H1 (cell line): ENCODE measurements at regions not wholly inside any gene's neighbourhood (a gene's known extent, or its start where the extent isn't known, plus 50 kb on each side); places are given as distances from the start of the nearest gene placed in this dataset.

Experiments used
- CTCF ChIA-PET: fragments of 300-600 bp; sonication (Branson Sonifier 250); formaldehyde crosslinking; loops from one replicate; lab custom pipeline; 2021; ENCODE audit not compliant: partially characterized antibody; lab: Charles Lee
- POLR2A ChIA-PET: fragments of 300-600 bp; sonication (Branson Sonifier 250); formaldehyde crosslinking; loops from one replicate; lab custom pipeline; 2021; ENCODE audit warnings: inconsistent platforms; ENCODE audit not compliant: partially characterized antibody; lab: Charles Lee
- DNase-seq, 2 experiments: peaks; one replicate each; pipeline versions ENCODE4 v3.0.0 to v3.0.0-alpha.2; 2010 to 2022; ENCODE audit warnings: low spot score in 2 of 2, low read depth in 1 of 2, mixed read lengths in 1 of 2
- FAIRE-seq: peaks from 2 replicates; lab custom pipeline; 2011; peaks lifted over from hg19 to GRCh38; lab: Jason Lieb, UNC
- H2AFZ ChIP-seq: 2 replicates; pipeline ENCODE4 v1.8.1; 2012; ENCODE audit warnings: low read length, inconsistent platforms
- H2AK5ac ChIP-seq: 2 replicates; pipeline ENCODE4 v1.6.1; 2013; ENCODE audit warnings: low read depth, low read length
- H2BK120ac ChIP-seq: replicated peaks from 2 replicates; pipeline ENCODE3; 2013; ENCODE audit warnings: low read depth, low read length, inconsistent platforms
- H2BK12ac ChIP-seq: 2 replicates; pipeline ENCODE4 v1.6.1; 2013; ENCODE audit warnings: low read depth, low read length
- H2BK15ac ChIP-seq: 2 replicates; pipeline ENCODE4 v1.6.1; 2013; ENCODE audit warnings: low read length
- H2BK20ac ChIP-seq: 2 replicates; pipeline ENCODE4 v1.6.1; 2013; ENCODE audit warnings: low read length
- H2BK5ac ChIP-seq: 2 replicates; pipeline ENCODE4 v1.6.1; 2013; ENCODE audit warnings: low read depth, low read length
- H3K14ac ChIP-seq: 2 replicates; pipeline ENCODE4 v1.6.1; 2013; ENCODE audit warnings: inconsistent platforms; ENCODE audit not compliant: insufficient read length
- H3K18ac ChIP-seq: 2 replicates; pipeline ENCODE4 v1.6.1; 2013; ENCODE audit warnings: low read length; ENCODE audit errors: extremely low read depth
- H3K23ac ChIP-seq: 2 replicates; pipeline ENCODE4 v1.6.1; 2013; ENCODE audit warnings: inconsistent platforms; ENCODE audit not compliant: insufficient read length
- H3K23me2 ChIP-seq: 2 replicates; pipeline ENCODE4 v1.6.1; 2013; ENCODE audit warnings: low read depth, low read length
- H3K27ac ChIP-seq: 2 replicates; pipeline ENCODE4 v1.6.1; 2011; ENCODE audit warnings: low read depth, low read length, inconsistent platforms
- H3K27me3 ChIP-seq, 4 experiments: replicated peaks in 1 of 4; 1 replicate in 1 of 4; 2 replicates in 3 of 4; pipeline versions ENCODE4 v1.6.1 to v1.8.1; 2011 to 2013; ENCODE audit warnings: low read length in 3 of 4, mild to moderate bottlenecking in 3 of 4, inconsistent platforms in 2 of 4, mixed read lengths in 2 of 4, moderate library complexity in 1 of 4; ENCODE audit not compliant: control insufficient read depth in 3 of 4, insufficient read depth in 3 of 4; ENCODE audit errors: extremely low read depth in 1 of 4
- H3K36me3 ChIP-seq, 4 experiments: 2 replicates each; pipeline versions ENCODE4 v1.6.1 to v1.8.1; 2011 to 2013; ENCODE audit warnings: mild to moderate bottlenecking in 4 of 4, low read length in 3 of 4, moderate library complexity in 2 of 4, control low read depth in 1 of 4, inconsistent platforms in 1 of 4; ENCODE audit not compliant: insufficient read depth in 4 of 4, control insufficient read depth in 2 of 4
- H3K4ac ChIP-seq: replicated peaks from 2 replicates; pipeline ENCODE3; 2013; ENCODE audit warnings: low read length, low read depth, mixed read lengths, inconsistent platforms; ENCODE audit not compliant: insufficient read length
- H3K4me1 ChIP-seq, 4 experiments: replicated peaks in 1 of 4; 1 replicate in 1 of 4; 2 replicates in 3 of 4; pipeline versions ENCODE4 v1.6.1 to v1.8.1; 2011 to 2013; ENCODE audit warnings: low read length in 3 of 4, inconsistent platforms in 2 of 4, mixed read lengths in 1 of 4; ENCODE audit not compliant: insufficient read depth in 4 of 4, control insufficient read depth in 3 of 4
- H3K4me2 ChIP-seq, 2 experiments: 2 replicates each; pipeline versions ENCODE4 v1.6.1 to v1.8.1; 2011 to 2013; ENCODE audit warnings: low read depth in 2 of 2, low read length in 2 of 2, control low read depth in 1 of 2, inconsistent platforms in 1 of 2, mild to moderate bottlenecking in 1 of 2; ENCODE audit not compliant: insufficient read depth in 1 of 2
- H3K4me3 ChIP-seq, 4 experiments: fragments of 200-600, 300-600 bp in 1 of 4; sonication (generic), shearing (Covaris generic), sonication (Bioruptor Twin) in 1 of 4; 2 replicates each; pipeline versions ENCODE4 v1.5.1 to v1.8.1; 2011 to 2016; ENCODE audit warnings: low read length in 4 of 4, low read depth in 3 of 4, control low read depth in 2 of 4, inconsistent platforms in 2 of 4, mild to moderate bottlenecking in 2 of 4, mixed read lengths in 1 of 4, moderate library complexity in 1 of 4; ENCODE audit not compliant: insufficient read depth in 2 of 4; ENCODE audit errors: extremely low read depth in 1 of 4
- H3K56ac ChIP-seq: replicated peaks from 2 replicates; pipeline ENCODE3; 2013; ENCODE audit warnings: low read depth, mild to moderate bottlenecking, mixed read lengths, low read length, inconsistent platforms; ENCODE audit not compliant: insufficient read length
- H3K79me1 ChIP-seq: 2 replicates; pipeline ENCODE4 v1.6.1; 2013; ENCODE audit warnings: low read depth, low read length, control low read depth
- H3K79me2 ChIP-seq, 2 experiments: 2 replicates each; pipeline versions ENCODE4 v1.6.1 to v1.8.1; 2012 to 2013; ENCODE audit warnings: low read length in 2 of 2, mild to moderate bottlenecking in 2 of 2, inconsistent platforms in 1 of 2; ENCODE audit not compliant: insufficient read depth in 2 of 2, control insufficient read depth in 1 of 2
- H3K9ac ChIP-seq, 4 experiments: replicated peaks in 1 of 4; 1 replicate in 1 of 4; 2 replicates in 3 of 4; pipeline versions ENCODE4 v1.6.1 to v1.8.1; 2011 to 2013; ENCODE audit warnings: low read depth in 3 of 4, low read length in 3 of 4, control low read depth in 2 of 4, mild to moderate bottlenecking in 2 of 4, moderate library complexity in 2 of 4, inconsistent platforms in 1 of 4; ENCODE audit errors: extremely low read depth in 1 of 4
- H3K9me3 ChIP-seq, 2 experiments: 2 replicates each; pipeline versions ENCODE4 v1.6.1 to v1.8.1; 2012 to 2013; ENCODE audit warnings: mild to moderate bottlenecking in 2 of 2, moderate library complexity in 2 of 2, control low read depth in 1 of 2, inconsistent platforms in 1 of 2, low read depth in 1 of 2, low read length in 1 of 2, mixed read lengths in 1 of 2; ENCODE audit not compliant: insufficient read depth in 2 of 2
- H4K20me1 ChIP-seq, 2 experiments: replicated peaks in 1 of 2; 2 replicates each; pipeline versions ENCODE3 to v1.8.1; 2011 to 2013; ENCODE audit warnings: inconsistent platforms in 2 of 2, low read length in 2 of 2, mild to moderate bottlenecking in 1 of 2; ENCODE audit not compliant: insufficient read depth in 2 of 2, control insufficient read depth in 1 of 2
- H4K5ac ChIP-seq: 2 replicates; pipeline ENCODE4 v1.6.1; 2013; ENCODE audit warnings: low read length, low read depth, mixed read lengths, inconsistent platforms; ENCODE audit not compliant: insufficient read length
- H4K8ac ChIP-seq: 2 replicates; pipeline ENCODE4 v1.8.0; 2013; ENCODE audit warnings: mild to moderate bottlenecking, moderate library complexity, low read length, inconsistent platforms; ENCODE audit not compliant: insufficient read depth; ENCODE audit errors: extremely low read depth
- H4K91ac ChIP-seq: replicated peaks from 2 replicates; pipeline ENCODE3; 2013; ENCODE audit warnings: low read length, mixed read lengths, inconsistent platforms; ENCODE audit not compliant: insufficient read length
- HDAC2 ChIP-seq, 2 experiments: fragments of 300-600 bp in 1 of 2; sonication (generic) in 1 of 2; IDR thresholded peaks; 2 replicates each; pipeline ENCODE4 v1.6.1; 2011 to 2012; ENCODE audit warnings: low read depth in 2 of 2, low read length in 2 of 2, mild to moderate bottlenecking in 2 of 2, moderate library complexity in 2 of 2, borderline replicate concordance in 1 of 2, inconsistent platforms in 1 of 2
- NANOG ChIP-seq: IDR thresholded peaks from 2 replicates; pipeline ENCODE4 v1.6.1; 2011; ENCODE audit warnings: low read length, low read depth, mild to moderate bottlenecking, inconsistent platforms; ENCODE audit not compliant: insufficient read depth, poor library complexity, severe bottlenecking
- PHF8 ChIP-seq: fragments of 200-600 bp; sonication (generic); conservative IDR thresholded peaks from 2 replicates; pipeline ENCODE4 v1.7.1; 2012; ENCODE audit warnings: low read depth, mild to moderate bottlenecking, inconsistent platforms, low read length, moderate library complexity
- POU5F1 ChIP-seq: IDR thresholded peaks from 2 replicates; pipeline ENCODE4 v1.6.1; 2011; ENCODE audit warnings: low read depth, mild to moderate bottlenecking, low read length, moderate library complexity
- SIRT6 ChIP-seq: IDR thresholded peaks from one replicate; pipeline ENCODE4 v1.7.1; 2012; ENCODE audit warnings: low read length, inconsistent platforms
- ZNF274 ChIP-seq: IDR thresholded peaks from 2 replicates; pipeline ENCODE4 v1.7.0; 2012; ENCODE audit warnings: low read length, borderline replicate concordance; ENCODE audit errors: extremely low read depth
- WGBS, 2 experiments: shearing (Covaris generic) in 1 of 2; methylation state at CpG; one replicate each; pipeline versions ENCODE4 v1.1.6 to v1.1.7; 2013 to 2015; ENCODE audit warnings: low lambda C conversion rate in 2 of 2, mixed read lengths in 2 of 2, inconsistent platforms in 1 of 2, low coverage in 1 of 2, missing lambda C conversion rate in 1 of 2; ENCODE audit not compliant: insufficient replicate concordance in 2 of 2, insufficient coverage in 1 of 2, insufficient read length in 1 of 2; ENCODE audit errors: extremely low coverage in 1 of 2, missing lambda C conversion rate in 1 of 2; 5-methylcytosine and 5-hydroxymethylcytosine counted together

- DNase-seq: no peak
- H2BK120ac ChIP-seq: no peak overlapping the region
Measured at GRCh38 chr6:22896696-22897095, 327.3 kb downstream of the HDGFL1 start.

More at GRCh38 chr6:22896696-22897095, 327.3 kb downstream of the HDGFL1 start:
- no peak overlapping the region for H3K18ac ChIP-seq
- no peak overlapping the region for H2BK15ac ChIP-seq
- H3K27ac ChIP-seq: no peak overlapping the region
- H3K23ac ChIP-seq: no peak overlapping the region
- no peak overlapping the region for H2AK5ac ChIP-seq
- H3K14ac ChIP-seq: no peak overlapping the region
- peak; percentile 92 for FAIRE-seq
- no peak overlapping the region for H2BK12ac ChIP-seq
- no peak overlapping the region for H3K56ac ChIP-seq
- no peak overlapping the region for H4K5ac ChIP-seq
- peaks cover 0 to 1% (median 0%) of the 10 kb centered on the region in 4 experiments; a peak in 1 of 7 replicates for H3K27me3 ChIP-seq
- H3K4ac ChIP-seq: no peak overlapping the region
- CTCF ChIA-PET: interaction anchor here (1.0 kb wide), 1 partner anchor 10 kb away, joined by 3 read pairs; no protein-coding TSS in a partner anchor
- 71% methylated on average over 3 of the region's 3 CpGs; no CpG with 5 or more reads in 1 of the 2 experiments for WGBS, 2 experiments
- H3K4me3 ChIP-seq: no peak overlapping the region
- H2AFZ ChIP-seq: no peak overlapping the region
- TF ChIP-seq ZNF274 (no peak), POU5F1 (peak; percentile 69; the same call in 1 of the 2 replicates), NANOG (peak; percentile 59), PHF8 (no peak), HDAC2 (IDR thresholded peaks at IDR 0.05; ENCODE audit: borderline replicate concordance in 1 of 2, low read depth in 2 of 2, low read length in 2 of 2) (no peak), SIRT6 (no peak)
- H2BK20ac ChIP-seq: 0 out of 2 replicates have a peak overlapping the region, but pooled peaks have one; percentile 10
- H3K23me2 ChIP-seq: no peaks in the 10 kb centered on the region
- H3K9ac ChIP-seq: no peak overlapping the region
- no peaks in the 10 kb centered on the region for H4K20me1 ChIP-seq
- no peak overlapping the region for H4K91ac ChIP-seq
- H3K79me1 ChIP-seq: no peaks in the 10 kb centered on the region
- H4K8ac ChIP-seq: no peak overlapping the region
- H3K4me2 ChIP-seq: no peak overlapping the region
- H3K79me2 ChIP-seq: no peaks in the 10 kb centered on the region
- POLR2A ChIA-PET: no interaction called here
- peaks cover 0 to 5% (median 0%) of the 10 kb centered on the region in 4 experiments; a peak in 1 of 7 replicates for H3K4me1 ChIP-seq
- H2BK5ac ChIP-seq: no peak overlapping the region
- H3K36me3 ChIP-seq: no peaks in the 10 kb centered on the region; a peak in 1 of 8 replicates
- H3K9me3 ChIP-seq: no peaks in the 10 kb centered on the region
